ENCODE measurements at regions not wholly inside any gene's neighbourhood (a gene's known extent, or its start where the extent isn't known, plus 50 kb on each side); places are given as distances from the start of the nearest gene placed in this dataset.

- H3K9me3 ChIP-seq (ENCODE audit: control insufficient read depth, insufficient read depth, low read depth, low read length) = no peaks in the 10 kb centered on the region
- no peaks in the 10 kb centered on the region for H3K4me1 ChIP-seq (ENCODE audit: control insufficient read depth, extremely low read depth, insufficient read depth, low read length)
- peak overlapping the region; percentile 69 to 98 (median 77) for H3K4me3 ChIP-seq (replicated peaks in 1 of 4; ENCODE audit: control extremely low read depth in 1 of 4, insufficient read depth in 1 of 4, low read depth in 3 of 4, low read length in 4 of 4)
- H2AFZ ChIP-seq (ENCODE audit: low read length) = peak overlapping the region; percentile 83
- H3K27me3 ChIP-seq (ENCODE audit: control insufficient read depth, insufficient read depth, low read length) = no peaks in the 10 kb centered on the region
- peak overlapping the region; percentile 99 for H3K4me2 ChIP-seq (ENCODE audit: extremely low read depth, insufficient read depth, low read length)
- peak; percentile 54 to 63 for DNase-seq (ENCODE audit: low read depth in 2 of 2)
- H3K27ac ChIP-seq (ENCODE audit: insufficient read depth, low read length) = peak overlapping the region; percentile 99
- TF ChIP-seq, protein P1, sequence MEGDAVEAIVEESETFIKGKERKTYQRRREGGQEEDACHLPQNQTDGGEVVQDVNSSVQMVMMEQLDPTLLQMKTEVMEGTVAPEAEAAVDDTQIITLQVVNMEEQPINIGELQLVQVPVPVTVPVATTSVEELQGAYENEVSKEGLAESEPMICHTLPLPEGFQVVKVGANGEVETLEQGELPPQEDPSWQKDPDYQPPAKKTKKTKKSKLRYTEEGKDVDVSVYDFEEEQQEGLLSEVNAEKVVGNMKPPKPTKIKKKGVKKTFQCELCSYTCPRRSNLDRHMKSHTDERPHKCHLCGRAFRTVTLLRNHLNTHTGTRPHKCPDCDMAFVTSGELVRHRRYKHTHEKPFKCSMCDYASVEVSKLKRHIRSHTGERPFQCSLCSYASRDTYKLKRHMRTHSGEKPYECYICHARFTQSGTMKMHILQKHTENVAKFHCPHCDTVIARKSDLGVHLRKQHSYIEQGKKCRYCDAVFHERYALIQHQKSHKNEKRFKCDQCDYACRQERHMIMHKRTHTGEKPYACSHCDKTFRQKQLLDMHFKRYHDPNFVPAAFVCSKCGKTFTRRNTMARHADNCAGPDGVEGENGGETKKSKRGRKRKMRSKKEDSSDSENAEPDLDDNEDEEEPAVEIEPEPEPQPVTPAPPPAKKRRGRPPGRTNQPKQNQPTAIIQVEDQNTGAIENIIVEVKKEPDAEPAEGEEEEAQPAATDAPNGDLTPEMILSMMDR (conservative IDR thresholded peaks at IDR 0.05 in 1 of 2, IDR thresholded peaks at IDR 0.05 in 1 of 2; ENCODE audit: low read depth in 1 of 2, low read length in 2 of 2) = no peak
- no peak for TF ChIP-seq EZH2 (IDR thresholded peaks at IDR 0.05; ENCODE audit: low read length, missing control alignments)
- no peaks in the 10 kb centered on the region for H4K20me1 ChIP-seq (ENCODE audit: control insufficient read depth, extremely low read depth, insufficient read depth, low read length)
- H3K9ac ChIP-seq (ENCODE audit: insufficient read depth, low read length) = peak overlapping the region; percentile 91
- H3K79me2 ChIP-seq (ENCODE audit: control insufficient read depth, insufficient read depth, low read length) = peaks cover 9% of the 10 kb centered on the region
- H3K36me3 ChIP-seq (ENCODE audit: control insufficient read depth, insufficient read depth, low read length) = no peaks in the 10 kb centered on the region
These were observed 73.1 kb downstream of the OR2B2 start for GRCh38 chr6:27838945-27839625.

DNA sequence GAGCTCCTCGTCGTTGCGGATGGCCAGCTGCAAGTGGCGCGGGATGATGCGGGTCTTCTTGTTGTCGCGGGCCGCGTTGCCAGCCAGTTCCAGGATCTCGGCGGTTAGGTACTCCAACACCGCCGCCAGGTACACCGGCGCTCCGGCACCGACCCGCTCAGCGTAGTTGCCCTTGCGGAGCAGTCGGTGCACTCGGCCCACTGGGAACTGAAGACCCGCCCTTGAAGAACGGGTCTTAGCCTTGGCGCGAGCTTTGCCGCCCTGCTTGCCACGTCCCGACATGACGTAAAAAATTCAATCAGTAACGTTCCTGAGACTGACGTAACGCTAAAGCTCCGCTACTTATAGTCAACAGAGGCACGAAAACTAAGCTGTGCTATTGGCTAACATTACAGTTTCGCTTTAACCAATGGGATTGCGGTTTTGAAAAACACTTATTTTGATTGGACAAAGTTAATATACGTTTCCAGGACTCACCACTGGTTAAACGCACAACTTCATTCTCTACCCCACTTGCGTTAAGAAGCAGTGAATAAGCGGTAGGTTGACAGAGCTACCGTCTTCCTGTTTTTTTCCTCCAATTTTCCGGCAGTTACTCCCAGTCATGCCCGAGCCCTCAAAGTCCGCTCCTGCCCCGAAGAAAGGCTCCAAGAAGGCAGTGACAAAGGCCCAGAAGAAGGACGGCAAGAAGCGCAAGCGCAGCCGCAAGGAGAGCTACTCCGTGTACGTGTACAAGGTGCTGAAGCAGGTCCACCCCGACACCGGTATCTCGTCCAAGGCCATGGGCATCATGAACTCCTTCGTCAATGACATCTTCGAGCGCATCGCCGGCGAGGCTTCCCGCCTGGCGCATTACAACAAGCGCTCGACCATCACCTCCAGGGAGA is 73.9 kb downstream of the OR2B2 start:
- H3K27ac ChIP-seq (ENCODE audit: insufficient read depth, low read length) = peak overlapping the region; percentile 99
- H3K9ac ChIP-seq (ENCODE audit: insufficient read depth, low read length) = peak overlapping the region; percentile 91
- peak overlapping the region; percentile 45 for H2AFZ ChIP-seq (ENCODE audit: low read length)
- no peaks in the 10 kb centered on the region for H3K36me3 ChIP-seq (ENCODE audit: control insufficient read depth, insufficient read depth, low read length)
- H3K4me3 ChIP-seq (replicated peaks in 1 of 4; ENCODE audit: control extremely low read depth in 1 of 4, insufficient read depth in 1 of 4, low read depth in 3 of 4, low read length in 4 of 4) = peak overlapping the region; percentile 69 to 98 (median 77)
- no peaks in the 10 kb centered on the region for H3K4me1 ChIP-seq (ENCODE audit: control insufficient read depth, extremely low read depth, insufficient read depth, low read length)
- peak overlapping the region; percentile 99 for H3K4me2 ChIP-seq (ENCODE audit: extremely low read depth, insufficient read depth, low read length)
- H3K27me3 ChIP-seq (ENCODE audit: control insufficient read depth, insufficient read depth, low read length) = no peaks in the 10 kb centered on the region
- H4K20me1 ChIP-seq (ENCODE audit: control insufficient read depth, extremely low read depth, insufficient read depth, low read length) = no peaks in the 10 kb centered on the region
- H3K79me2 ChIP-seq (ENCODE audit: control insufficient read depth, insufficient read depth, low read length) = peaks cover 9% of the 10 kb centered on the region
- no peak for TF ChIP-seq EZH2 (IDR thresholded peaks at IDR 0.05; ENCODE audit: low read length, missing control alignments)
- TF ChIP-seq, protein P1 (conservative IDR thresholded peaks at IDR 0.05 in 1 of 2, IDR thresholded peaks at IDR 0.05 in 1 of 2; ENCODE audit: low read depth in 1 of 2, low read length in 2 of 2) = peak in 1 of 2 donors; percentile 1
- peak; percentile 99 to 100 for DNase-seq (ENCODE audit: low read depth in 2 of 2)
- no peaks in the 10 kb centered on the region for H3K9me3 ChIP-seq (ENCODE audit: control insufficient read depth, insufficient read depth, low read depth, low read length)

DNA sequence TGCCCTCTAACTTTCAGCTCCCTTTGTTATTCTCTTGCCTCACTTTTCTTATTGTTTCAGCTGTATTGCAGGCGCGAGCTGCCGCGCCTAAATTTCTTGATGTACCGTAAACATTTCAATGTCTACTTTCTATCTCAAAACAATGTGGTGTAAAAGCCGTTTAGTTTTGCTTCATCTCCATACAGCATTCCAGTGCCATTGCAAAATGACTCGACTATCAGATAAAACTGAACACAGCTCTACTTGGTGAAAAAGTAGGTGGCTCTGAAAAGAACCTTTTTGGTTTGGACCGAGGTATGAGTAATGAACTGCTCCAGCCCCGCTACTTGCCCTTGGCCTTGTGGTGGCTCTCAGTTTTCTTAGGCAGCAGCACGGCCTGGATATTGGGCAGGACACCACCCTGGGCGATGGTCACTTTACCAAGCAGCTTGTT is 74.6 kb downstream of the OR2B2 start:
- no peak overlapping the region for H2AFZ ChIP-seq (ENCODE audit: low read length)
- peak; percentile 53 to 61 for DNase-seq (ENCODE audit: low read depth in 2 of 2)
- H3K27ac ChIP-seq (ENCODE audit: insufficient read depth, low read length) = peak overlapping the region; percentile 99
- H4K20me1 ChIP-seq (ENCODE audit: control insufficient read depth, extremely low read depth, insufficient read depth, low read length) = no peaks in the 10 kb centered on the region
- peaks cover 9% of the 10 kb centered on the region for H3K79me2 ChIP-seq (ENCODE audit: control insufficient read depth, insufficient read depth, low read length)
- TF ChIP-seq, protein P1 (conservative IDR thresholded peaks at IDR 0.05 in 1 of 2, IDR thresholded peaks at IDR 0.05 in 1 of 2; ENCODE audit: low read depth in 1 of 2, low read length in 2 of 2) = no peak
- no peak for TF ChIP-seq EZH2 (IDR thresholded peaks at IDR 0.05; ENCODE audit: low read length, missing control alignments)
- H3K9ac ChIP-seq (ENCODE audit: insufficient read depth, low read length) = peak overlapping the region; percentile 91
- peak overlapping the region; percentile 93 for H3K4me2 ChIP-seq (ENCODE audit: extremely low read depth, insufficient read depth, low read length)
- H3K36me3 ChIP-seq (ENCODE audit: control insufficient read depth, insufficient read depth, low read length) = no peaks in the 10 kb centered on the region
- no peaks in the 10 kb centered on the region for H3K9me3 ChIP-seq (ENCODE audit: control insufficient read depth, insufficient read depth, low read depth, low read length)
- no peaks in the 10 kb centered on the region for H3K27me3 ChIP-seq (ENCODE audit: control insufficient read depth, insufficient read depth, low read length)
- H3K4me3 ChIP-seq (replicated peaks in 1 of 4; ENCODE audit: control extremely low read depth in 1 of 4, insufficient read depth in 1 of 4, low read depth in 3 of 4, low read length in 4 of 4) = peak overlapping the region; percentile 57 to 98 (median 76)
- no peaks in the 10 kb centered on the region for H3K4me1 ChIP-seq (ENCODE audit: control insufficient read depth, extremely low read depth, insufficient read depth, low read length)
